Stimulated activated naive CD4-positive, alpha-beta T cell (primary cell): ENCODE measurements at regions not wholly inside any gene's neighbourhood (a gene's known extent, or its start where the extent isn't known, plus 50 kb on each side); places are given as distances from the start of the nearest gene placed in this dataset.

Experiments used
- DNase-seq, 6 experiments: peaks; one replicate each; lab custom pipeline; 2025; lab: John Stamatoyannopoulos, UW

- no peak for DNase-seq
Measured at GRCh38 chr3:24596626-24597025, 102.0 kb upstream of the THRB start.

GRCh38 chr3:24598695-24599470 is 104.2 kb upstream of the THRB start:
- DNase-seq, result no peak

- DNase-seq, result no peak
Measured at GRCh38 chr3:24601066-24601939, 106.7 kb upstream of the THRB start.

GRCh38 chr3:24604215-24604614 is 109.6 kb upstream of the THRB start:
- DNase-seq, result no peak

- DNase-seq, result no peak
Measured at GRCh38 chr3:24605511-24606028, 110.9 kb upstream of the THRB start.

GRCh38 chr3:24607281-24607680 is 112.6 kb upstream of the THRB start:
- no peak for DNase-seq

GRCh38 chr3:24608701-24609390 is 114.2 kb upstream of the THRB start:
- DNase-seq, result no peak

- no peak for DNase-seq
Measured at GRCh38 chr3:24614359-24614758, 119.7 kb upstream of the THRB start.

GRCh38 chr3:24615177-24615576 is 120.5 kb upstream of the THRB start:
- DNase-seq, result no peak

GRCh38 chr3:24616110-24616829 is 121.6 kb upstream of the THRB start:
- DNase-seq, result no peak

- no peak for DNase-seq
Measured at GRCh38 chr3:24622138-24622537, 127.5 kb upstream of the THRB start.

- no peak for DNase-seq
Measured at GRCh38 chr3:24622696-24623225, 128.1 kb upstream of the THRB start.

GRCh38 chr3:24623657-24624056 is 129.0 kb upstream of the THRB start:
- no peak for DNase-seq

- no peak for DNase-seq
Measured at GRCh38 chr3:24624938-24625681, 130.5 kb upstream of the THRB start.

- DNase-seq, result no peak
Measured at GRCh38 chr3:24628523-24629258, 134.0 kb upstream of the THRB start.

GRCh38 chr3:24631481-24631880 is 136.8 kb upstream of the THRB start:
- no peak for DNase-seq

GRCh38 chr3:24639061-24639460 is 144.4 kb upstream of the THRB start:
- DNase-seq, result no peak

- no peak for DNase-seq
Measured at GRCh38 chr3:24639481-24640329, 145.1 kb upstream of the THRB start.

GRCh38 chr3:24640330-24640877 is 145.8 kb upstream of the THRB start:
- DNase-seq, result no peak
